ENCODE measurements at regions not wholly inside any gene's neighbourhood (a gene's known extent, or its start where the extent isn't known, plus 50 kb on each side); places are given as distances from the start of the nearest gene placed in this dataset.

GRCh38 chr18:47594621-47595086, 335.8 kb downstream of the SMAD2 start:
- Histone ChIP-seq H3K9me2 (replicated peaks; ENCODE audit: insufficient read depth, low read length) (no peaks in the 10 kb centered on the region), H3K4me3 (ENCODE audit: low read length) (no peak overlapping the region), H3K36me3 (replicated peaks; ENCODE audit: insufficient read depth, low read length) (no peaks in the 10 kb centered on the region), H3K4me2 (ENCODE audit: low read depth, low read length) (no peak overlapping the region), H3F3A (ENCODE audit: insufficient read depth, low read length) (no peaks in the 10 kb centered on the region), H4K20me1 (ENCODE audit: insufficient read depth, low read length) (no peaks in the 10 kb centered on the region), H2AFZ (ENCODE audit: low read length) (no peak overlapping the region), H3K79me2 (ENCODE audit: low read length) (no peaks in the 10 kb centered on the region), H3K27me3 (replicated peaks; ENCODE audit: insufficient read depth, low read length) (no peaks in the 10 kb centered on the region), H3K27ac (ENCODE audit: low read length) (no peak overlapping the region), H3K4me1 (ENCODE audit: low read length) (no peaks in the 10 kb centered on the region), H3K9ac (ENCODE audit: low read length) (no peak overlapping the region), H3K9me3 (replicated peaks; ENCODE audit: insufficient read depth, low read length) (no peaks in the 10 kb centered on the region)
- DNase-seq: no peak
- TF ChIP-seq EZH2 (optimal IDR thresholded peaks at IDR 0.05; ENCODE audit: low read depth, low read length) (no peak), EZH2phosphoT487 (IDR thresholded peaks at IDR 0.05; ENCODE audit: low read length) (no peak)
- TF ChIP-seq, protein P1, sequence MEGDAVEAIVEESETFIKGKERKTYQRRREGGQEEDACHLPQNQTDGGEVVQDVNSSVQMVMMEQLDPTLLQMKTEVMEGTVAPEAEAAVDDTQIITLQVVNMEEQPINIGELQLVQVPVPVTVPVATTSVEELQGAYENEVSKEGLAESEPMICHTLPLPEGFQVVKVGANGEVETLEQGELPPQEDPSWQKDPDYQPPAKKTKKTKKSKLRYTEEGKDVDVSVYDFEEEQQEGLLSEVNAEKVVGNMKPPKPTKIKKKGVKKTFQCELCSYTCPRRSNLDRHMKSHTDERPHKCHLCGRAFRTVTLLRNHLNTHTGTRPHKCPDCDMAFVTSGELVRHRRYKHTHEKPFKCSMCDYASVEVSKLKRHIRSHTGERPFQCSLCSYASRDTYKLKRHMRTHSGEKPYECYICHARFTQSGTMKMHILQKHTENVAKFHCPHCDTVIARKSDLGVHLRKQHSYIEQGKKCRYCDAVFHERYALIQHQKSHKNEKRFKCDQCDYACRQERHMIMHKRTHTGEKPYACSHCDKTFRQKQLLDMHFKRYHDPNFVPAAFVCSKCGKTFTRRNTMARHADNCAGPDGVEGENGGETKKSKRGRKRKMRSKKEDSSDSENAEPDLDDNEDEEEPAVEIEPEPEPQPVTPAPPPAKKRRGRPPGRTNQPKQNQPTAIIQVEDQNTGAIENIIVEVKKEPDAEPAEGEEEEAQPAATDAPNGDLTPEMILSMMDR (IDR thresholded peaks at IDR 0.05; ENCODE audit: low read length): no peak

DNA sequence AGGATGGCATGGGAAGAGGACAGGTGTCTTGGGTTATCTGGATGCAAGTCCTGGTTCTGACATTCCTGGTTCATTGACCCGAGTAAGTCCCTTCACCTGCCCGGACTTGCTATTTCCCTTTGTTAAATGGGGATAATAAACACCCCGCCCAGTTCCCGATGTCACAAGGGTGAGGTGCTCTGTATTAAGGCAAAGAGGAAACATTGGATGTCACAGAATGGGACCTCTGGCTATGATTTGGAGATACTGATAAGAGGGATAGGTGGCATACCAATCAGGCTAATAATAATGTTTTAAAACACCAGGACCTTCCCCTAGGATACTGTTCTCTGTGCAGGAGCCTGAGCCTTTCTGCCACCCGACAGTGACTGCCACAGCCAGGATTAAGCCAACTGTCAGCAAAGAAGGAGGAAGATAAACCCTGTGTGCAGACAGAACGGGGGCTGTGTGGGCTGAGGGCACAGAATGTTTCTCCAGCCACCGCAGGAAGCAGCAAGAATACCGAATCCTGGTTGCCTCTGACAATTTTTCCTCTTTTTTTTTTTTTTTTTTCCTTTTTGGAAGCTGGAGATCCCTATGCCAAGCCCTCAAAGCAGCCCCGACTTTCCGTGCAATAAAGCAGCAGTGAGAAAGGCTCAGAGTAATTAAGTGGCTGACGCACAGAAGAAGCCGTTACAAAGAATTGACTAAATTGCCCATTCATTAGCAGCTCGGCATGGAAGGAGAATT, 336.6 kb downstream of the SMAD2 start:
- H3K9ac ChIP-seq (ENCODE audit: low read length): no peak overlapping the region
- H4K20me1 ChIP-seq (ENCODE audit: insufficient read depth, low read length): no peaks in the 10 kb centered on the region
- no peaks in the 10 kb centered on the region for H3F3A ChIP-seq (ENCODE audit: insufficient read depth, low read length)
- no peaks in the 10 kb centered on the region for H3K79me2 ChIP-seq (ENCODE audit: low read length)
- H3K9me2 ChIP-seq (replicated peaks; ENCODE audit: insufficient read depth, low read length): no peaks in the 10 kb centered on the region
- no peak for DNase-seq
- H3K9me3 ChIP-seq (replicated peaks; ENCODE audit: insufficient read depth, low read length): no peaks in the 10 kb centered on the region
- H3K27ac ChIP-seq (ENCODE audit: low read length): no peak overlapping the region
- H3K4me3 ChIP-seq (ENCODE audit: low read length): no peak overlapping the region
- TF ChIP-seq EZH2phosphoT487 (IDR thresholded peaks at IDR 0.05; ENCODE audit: low read length) (no peak), EZH2 (optimal IDR thresholded peaks at IDR 0.05; ENCODE audit: low read depth, low read length) (no peak)
- TF ChIP-seq, protein P1 (IDR thresholded peaks at IDR 0.05; ENCODE audit: low read length): no peak
- H3K4me2 ChIP-seq (ENCODE audit: low read depth, low read length): no peak overlapping the region
- H2AFZ ChIP-seq (ENCODE audit: low read length): no peak overlapping the region
- no peaks in the 10 kb centered on the region for H3K27me3 ChIP-seq (replicated peaks; ENCODE audit: insufficient read depth, low read length)
- H3K4me1 ChIP-seq (ENCODE audit: low read length): no peaks in the 10 kb centered on the region
- no peaks in the 10 kb centered on the region for H3K36me3 ChIP-seq (replicated peaks; ENCODE audit: insufficient read depth, low read length)

DNA sequence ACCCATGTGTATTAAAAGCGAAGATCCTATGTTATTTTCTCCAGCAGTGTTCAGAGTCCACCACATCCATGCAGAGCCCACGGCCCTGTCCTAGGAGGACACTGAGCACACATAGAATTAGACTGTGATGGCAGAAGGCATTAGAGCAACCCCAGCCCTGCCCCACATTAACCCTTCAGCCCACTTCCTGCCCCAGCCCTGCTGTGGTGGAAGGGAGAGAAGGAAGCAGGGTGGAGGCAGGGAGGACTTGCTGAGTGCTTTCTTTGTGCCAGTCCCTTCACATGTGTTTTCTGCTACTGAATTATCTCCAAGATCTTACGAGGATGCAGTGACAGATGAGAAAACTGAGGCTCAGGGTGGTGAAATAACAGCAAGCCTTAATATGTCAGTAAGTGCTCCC, 339.0 kb downstream of the SMAD2 start:
- H3K27me3 ChIP-seq (replicated peaks; ENCODE audit: insufficient read depth, low read length): no peaks in the 10 kb centered on the region

More for the DNA sequence above, 339.0 kb downstream of the SMAD2 start:
- TF ChIP-seq EZH2 (optimal IDR thresholded peaks at IDR 0.05; ENCODE audit: low read depth, low read length) (no peak), EZH2phosphoT487 (IDR thresholded peaks at IDR 0.05; ENCODE audit: low read length) (no peak)
- TF ChIP-seq, protein P1 (IDR thresholded peaks at IDR 0.05; ENCODE audit: low read length): no peak
- Histone ChIP-seq H3K9me3 (replicated peaks; ENCODE audit: insufficient read depth, low read length) (no peaks in the 10 kb centered on the region), H3K79me2 (ENCODE audit: low read length) (no peaks in the 10 kb centered on the region), H3K4me2 (ENCODE audit: low read depth, low read length) (no peak overlapping the region), H2AFZ (ENCODE audit: low read length) (no peak overlapping the region), H4K20me1 (ENCODE audit: insufficient read depth, low read length) (no peaks in the 10 kb centered on the region), H3K9ac (ENCODE audit: low read length) (no peak overlapping the region), H3K9me2 (replicated peaks; ENCODE audit: insufficient read depth, low read length) (no peaks in the 10 kb centered on the region), H3F3A (ENCODE audit: insufficient read depth, low read length) (no peaks in the 10 kb centered on the region), H3K4me3 (ENCODE audit: low read length) (no peak overlapping the region), H3K27ac (ENCODE audit: low read length) (no peak overlapping the region), H3K36me3 (replicated peaks; ENCODE audit: insufficient read depth, low read length) (no peaks in the 10 kb centered on the region), H3K4me1 (ENCODE audit: low read length) (no peaks in the 10 kb centered on the region)
- DNase-seq: no peak

Data from MM.1S (cell line).